Astrocyte (in vitro differentiated cells and primary cell): ENCODE measurements at regions not wholly inside any gene's neighbourhood (a gene's known extent, or its start where the extent isn't known, plus 50 kb on each side); places are given as distances from the start of the nearest gene placed in this dataset.

Experiments
- CTCF ChIP-seq: IDR thresholded peaks from 2 replicates; pipeline ENCODE4 v1.5.1; 2011; ENCODE audit warnings: low read depth, mild to moderate bottlenecking, inconsistent platforms, low read length, moderate library complexity; ENCODE audit not compliant: insufficient read depth
- EZH2 ChIP-seq: IDR thresholded peaks from 2 replicates; pipeline ENCODE4 v1.6.1; 2012; ENCODE audit warnings: mild to moderate bottlenecking, low read length, inconsistent platforms; ENCODE audit not compliant: insufficient read depth

- TF ChIP-seq EZH2 (no peak), CTCF (no peak)
Observed at GRCh38 chr5:53169933-53170332, 60.4 kb upstream of the MOCS2 start.
